Fibroblast of peridontal ligament (primary cell): ENCODE measurements at regions not wholly inside any gene's neighbourhood (a gene's known extent, or its start where the extent isn't known, plus 50 kb on each side); places are given as distances from the start of the nearest gene placed in this dataset.

Experiments
- DNase-seq: peaks from one replicate; pipeline ENCODE4 v3.0.0-alpha.2; 2010; ENCODE audit errors: extremely low read depth

DNA sequence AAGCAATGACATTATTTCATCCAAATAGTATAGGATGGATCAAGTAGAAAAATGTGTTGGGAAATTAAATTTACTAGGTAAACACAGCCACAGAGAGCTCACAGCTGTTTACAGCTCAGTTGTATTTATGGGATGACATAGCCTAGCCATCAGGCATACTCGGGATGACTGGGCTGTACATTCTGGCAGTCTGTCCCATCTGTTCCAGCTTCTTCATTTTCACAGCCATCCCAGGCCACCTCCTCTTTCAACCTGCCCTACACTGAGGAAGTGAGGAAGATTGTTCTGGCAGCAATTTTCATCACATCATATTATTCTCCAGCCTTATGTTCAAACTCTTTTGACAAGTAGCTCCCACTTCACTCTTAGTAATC is 98.4 kb upstream of the PFN2 start:
- DNase-seq: no peak

DNA sequence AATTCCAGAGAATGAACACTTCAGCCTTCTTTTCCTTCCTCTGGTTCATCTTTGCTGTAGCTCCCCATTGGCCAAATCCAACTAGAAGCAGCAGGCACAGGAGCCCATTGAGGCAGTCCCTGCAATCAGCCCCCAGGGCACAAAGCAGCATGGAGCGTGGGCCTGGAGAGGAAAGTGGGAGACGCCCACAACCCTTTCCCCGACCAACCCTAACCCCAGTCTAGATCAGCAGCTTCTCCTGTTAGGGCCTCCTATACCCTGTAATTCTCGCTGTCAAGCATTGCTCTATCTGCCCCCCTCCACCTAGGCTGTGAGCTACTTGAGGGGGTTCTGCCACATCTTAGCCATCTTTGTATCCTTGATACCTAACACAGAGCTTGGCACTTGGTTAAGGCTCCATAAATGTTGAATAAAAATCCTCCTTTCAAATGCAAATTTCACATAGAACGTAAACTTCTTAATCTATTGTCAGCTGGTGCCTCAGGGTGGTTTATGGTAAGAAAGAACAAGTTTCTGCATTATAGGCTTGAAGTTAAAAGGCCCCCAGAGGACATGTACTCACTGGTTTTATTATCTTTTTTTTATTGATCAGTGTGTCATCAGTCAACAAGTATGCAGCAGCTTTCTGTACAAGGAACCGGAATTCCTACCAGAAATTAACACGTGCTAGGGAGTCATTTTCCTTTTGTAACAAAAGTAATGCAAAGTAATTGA is 97.9 kb upstream of the PFN2 start:
- DNase-seq: no peak

DNA sequence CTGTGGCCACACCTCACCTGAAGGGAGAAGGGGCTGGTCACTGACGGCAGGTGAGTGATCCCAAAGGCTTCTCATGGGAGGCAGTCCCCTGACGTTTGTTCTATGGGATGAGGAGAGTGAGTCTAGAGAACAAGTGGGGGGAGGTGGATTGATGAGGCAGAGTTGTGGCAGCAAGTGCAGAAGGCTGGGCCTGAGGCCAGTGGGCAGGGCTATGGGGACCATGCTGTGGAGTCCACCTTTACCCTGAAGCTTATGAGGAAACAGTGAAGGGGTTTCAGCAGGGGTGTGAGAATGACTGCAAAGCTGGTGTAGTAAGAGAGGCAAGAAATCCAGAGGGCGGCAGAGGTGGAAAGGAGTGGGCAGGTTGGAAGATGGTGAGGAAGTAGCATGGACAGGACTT is 96.9 kb upstream of the PFN2 start:
- DNase-seq: no peak

DNA sequence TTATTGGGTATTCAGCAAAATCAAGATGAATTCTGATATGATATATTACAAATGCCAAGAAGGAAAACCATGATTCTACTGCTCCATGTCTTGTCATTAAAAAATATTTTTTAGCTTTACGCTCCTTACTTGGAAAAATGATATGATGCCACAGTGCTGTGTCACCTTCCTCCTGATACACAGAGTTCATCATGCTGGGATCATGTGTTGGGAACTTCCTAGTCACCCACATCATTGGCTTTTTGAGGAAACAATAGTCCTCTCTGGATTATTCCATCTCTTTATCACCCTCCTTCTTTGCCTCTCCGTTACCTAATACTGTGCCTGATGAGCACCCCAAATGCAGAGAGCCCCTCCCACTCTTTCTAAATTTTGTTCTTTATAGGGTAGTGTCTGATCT is 94.3 kb upstream of the PFN2 start:
- no peak for DNase-seq

DNA sequence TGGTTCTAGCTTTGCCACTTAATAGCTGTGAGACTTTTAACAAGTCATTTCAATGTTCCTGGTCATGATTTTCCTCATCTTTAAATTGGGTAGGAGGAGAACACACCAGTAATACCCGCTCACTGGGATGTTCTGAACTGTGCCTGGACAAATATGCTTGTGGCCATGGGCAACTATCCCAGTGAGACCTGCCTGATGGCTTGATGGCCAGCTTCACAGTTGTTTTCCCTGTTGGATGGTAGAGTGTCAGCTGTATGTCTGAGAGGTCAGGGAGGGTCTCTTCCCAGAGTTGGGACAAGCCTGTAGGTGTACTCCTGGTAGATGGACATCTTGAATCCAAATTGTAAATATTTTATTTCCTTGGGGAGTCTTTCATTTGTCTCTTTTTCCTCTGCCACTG is 92.5 kb upstream of the PFN2 start:
- no peak for DNase-seq

DNA sequence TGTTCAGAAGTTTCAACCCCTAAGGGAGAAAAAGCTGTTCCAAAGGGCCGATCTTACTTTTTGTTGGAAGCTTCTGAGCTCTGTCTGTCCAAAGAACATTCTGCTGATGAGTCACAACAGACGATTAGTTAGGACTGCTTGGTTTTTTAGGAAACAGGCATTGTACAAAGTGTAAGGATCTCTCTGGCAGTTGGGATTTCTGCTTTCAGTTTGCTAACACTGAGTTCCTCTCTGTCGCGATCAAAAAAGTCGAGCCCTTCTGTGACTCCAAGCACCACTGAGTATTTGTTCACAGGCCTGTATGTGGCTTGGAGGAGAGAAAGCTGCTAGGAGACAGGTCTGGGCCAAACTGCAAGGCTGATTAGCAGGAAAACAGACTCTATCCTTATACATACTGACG is 91.8 kb upstream of the PFN2 start:
- peak; percentile 94 for DNase-seq

DNA sequence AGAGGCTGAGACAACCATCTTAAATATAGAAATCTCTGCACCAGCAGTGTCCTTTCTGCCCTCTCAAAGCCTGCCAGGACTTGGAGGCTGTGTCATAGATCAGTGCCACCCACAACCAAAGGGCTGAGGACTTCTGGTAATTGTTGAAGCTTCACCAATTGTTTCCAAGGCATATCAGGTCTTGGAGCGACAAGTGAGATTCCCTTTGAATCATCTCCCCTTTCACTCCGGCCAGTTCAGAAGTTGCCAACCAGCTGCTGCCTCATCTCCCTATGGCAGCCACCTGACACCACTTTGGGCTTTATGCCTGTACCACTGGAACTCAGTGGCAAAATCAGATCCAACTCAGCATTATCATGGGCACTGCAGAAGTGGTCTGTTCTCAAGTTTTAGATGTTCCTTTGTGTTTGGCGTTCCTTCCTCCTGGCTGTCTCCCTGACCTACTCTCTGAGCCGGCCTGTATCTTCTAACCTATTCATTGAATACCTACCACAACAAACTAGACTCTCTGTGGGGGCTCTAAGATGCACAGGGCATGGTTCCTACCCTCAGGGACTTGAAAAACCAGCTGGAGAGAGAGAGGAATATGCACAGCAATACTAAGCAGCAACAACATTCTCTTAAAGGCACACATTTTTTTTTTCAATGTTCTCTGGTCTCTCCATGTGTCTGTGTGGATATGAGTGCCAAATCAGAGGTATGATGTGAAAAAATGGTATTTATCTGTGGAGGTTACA is 90.8 kb upstream of the PFN2 start:
- DNase-seq: no peak

DNA sequence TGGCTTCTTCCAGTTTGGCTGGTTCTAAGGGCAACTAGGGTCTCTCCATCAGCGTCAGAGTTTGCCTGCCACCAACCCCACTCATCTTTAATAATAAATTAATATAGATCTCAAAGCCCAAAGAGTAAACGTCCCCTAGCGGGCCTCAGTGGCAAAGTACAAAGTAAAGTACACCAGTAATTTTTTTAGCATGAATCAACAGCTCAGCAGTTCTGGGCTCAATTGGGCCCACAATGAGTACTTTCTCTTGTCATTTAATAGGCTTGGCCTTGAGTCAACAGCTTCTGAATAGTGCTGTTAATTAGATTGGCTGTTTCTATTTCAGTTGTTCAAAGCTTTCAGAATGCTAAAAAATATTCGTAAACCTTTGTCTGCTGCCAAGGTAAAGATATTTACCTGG is 89.0 kb upstream of the PFN2 start:
- DNase-seq: no peak

DNA sequence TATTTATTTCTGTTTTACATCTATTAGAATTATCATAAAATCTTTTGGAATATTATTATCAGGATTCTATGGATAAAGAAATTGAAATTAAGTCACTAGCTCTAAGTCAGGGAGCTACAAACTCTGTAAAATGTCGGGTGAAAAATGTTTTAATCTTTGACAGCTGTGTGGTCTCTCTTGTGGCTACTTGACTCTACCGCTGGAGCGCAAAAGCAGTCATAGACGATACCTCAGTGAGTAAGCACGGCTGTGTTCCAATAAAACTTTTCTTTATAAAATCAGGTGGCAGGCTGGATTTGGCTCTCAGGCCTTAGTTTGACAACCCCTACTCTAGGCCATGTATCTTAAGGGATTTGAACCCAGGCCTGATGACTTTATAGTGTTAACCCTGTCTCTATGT is 88.5 kb upstream of the PFN2 start:
- no peak for DNase-seq

DNA sequence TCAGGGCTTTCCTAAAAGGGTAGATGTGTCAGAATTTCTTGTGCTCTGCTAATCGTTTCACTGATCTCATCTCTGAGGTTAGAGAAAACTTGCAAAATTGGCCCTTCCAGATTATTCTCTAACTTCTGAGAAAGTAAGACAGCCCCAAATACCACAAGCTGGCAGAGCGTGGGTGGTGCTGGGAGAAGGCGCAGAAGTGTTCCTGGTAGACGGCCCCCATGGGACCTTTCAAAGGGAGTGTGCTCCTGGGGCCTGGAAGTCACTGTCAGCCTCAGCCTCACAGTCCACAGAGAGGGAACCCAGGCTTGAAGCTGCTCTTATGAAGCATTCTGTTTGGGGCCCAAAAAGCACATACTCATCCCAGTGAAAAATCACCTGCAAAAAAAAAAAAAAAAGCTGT is 86.5 kb upstream of the PFN2 start:
- no peak for DNase-seq

DNA sequence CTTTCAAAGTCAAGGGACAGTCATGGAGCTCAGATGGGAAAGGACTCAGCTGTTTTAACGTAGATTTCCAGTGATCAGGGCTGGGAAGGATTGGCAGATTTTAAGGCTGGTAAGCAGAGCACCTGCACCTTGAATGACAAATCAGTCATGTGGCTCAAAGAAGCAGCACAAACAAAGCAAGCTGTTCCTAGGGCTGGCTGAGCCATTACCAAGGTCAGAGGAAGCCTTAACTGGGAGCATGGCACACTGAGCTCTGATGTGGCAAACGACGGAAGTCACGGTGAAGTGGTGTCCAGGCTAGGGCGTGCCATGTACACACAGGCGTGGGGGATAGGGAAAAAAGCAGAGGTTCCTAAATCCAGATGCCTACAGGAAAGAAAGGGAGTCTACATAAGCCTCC is 84.6 kb upstream of the PFN2 start:
- DNase-seq: no peak

DNA sequence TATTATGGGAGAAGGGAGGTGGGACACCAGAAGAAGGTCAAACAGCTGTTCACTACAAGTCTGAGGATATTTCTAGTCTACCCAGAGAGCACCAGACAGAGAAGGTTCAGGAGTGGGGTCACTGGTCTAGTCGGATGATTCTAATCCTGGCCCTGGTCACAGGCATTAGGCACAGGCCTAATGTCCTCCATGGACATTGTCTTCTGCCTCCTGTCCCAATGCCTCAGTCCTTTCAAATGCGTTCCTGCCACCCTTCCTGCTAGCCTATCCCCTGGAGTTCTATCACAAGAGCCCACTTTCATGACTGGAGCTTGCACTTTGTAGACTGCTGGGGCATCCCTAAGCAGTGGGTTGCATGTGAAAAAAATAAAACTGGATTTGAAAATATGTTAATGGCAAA is 83.9 kb upstream of the PFN2 start:
- no peak for DNase-seq

DNA sequence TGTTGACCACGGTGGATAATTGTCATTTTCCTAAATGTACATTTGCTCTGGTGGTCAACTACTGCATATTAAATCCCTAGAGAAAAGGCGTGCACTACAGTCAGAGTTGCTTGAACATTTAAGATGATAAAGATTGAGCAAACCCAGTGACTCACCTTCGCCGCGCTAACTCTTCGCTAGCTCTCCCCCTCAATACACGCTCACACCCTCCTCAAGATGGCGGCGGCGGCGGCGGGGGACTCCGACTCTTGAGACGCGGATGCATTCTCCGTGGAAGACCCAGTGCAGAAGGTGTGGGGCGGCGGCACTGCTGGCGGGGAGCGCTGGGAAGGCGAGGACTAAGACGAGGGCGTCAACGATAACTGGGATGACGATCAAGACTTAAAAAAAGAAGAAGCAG is 79.8 kb upstream of the PFN2 start:
- DNase-seq: no peak

DNA sequence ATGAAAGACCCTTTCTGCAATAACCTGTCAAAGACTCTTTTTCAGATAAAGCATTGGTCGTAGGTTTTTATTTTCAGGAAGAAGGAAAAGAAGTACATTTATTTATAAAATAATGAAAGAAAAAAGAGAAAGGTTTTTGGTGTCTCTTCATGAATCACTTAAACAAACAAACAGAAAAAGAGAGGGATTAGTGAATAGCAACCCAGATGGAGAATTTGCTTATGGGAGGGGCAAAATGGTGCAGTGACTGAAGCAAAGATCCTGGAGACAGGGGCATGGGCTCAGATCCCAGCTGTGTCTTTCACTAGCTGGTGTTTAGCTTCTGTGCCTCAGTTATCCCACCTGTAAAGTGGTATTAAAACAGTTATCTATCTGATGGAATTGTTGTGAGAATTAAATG is 78.6 kb upstream of the PFN2 start:
- peak; percentile 52 for DNase-seq

DNA sequence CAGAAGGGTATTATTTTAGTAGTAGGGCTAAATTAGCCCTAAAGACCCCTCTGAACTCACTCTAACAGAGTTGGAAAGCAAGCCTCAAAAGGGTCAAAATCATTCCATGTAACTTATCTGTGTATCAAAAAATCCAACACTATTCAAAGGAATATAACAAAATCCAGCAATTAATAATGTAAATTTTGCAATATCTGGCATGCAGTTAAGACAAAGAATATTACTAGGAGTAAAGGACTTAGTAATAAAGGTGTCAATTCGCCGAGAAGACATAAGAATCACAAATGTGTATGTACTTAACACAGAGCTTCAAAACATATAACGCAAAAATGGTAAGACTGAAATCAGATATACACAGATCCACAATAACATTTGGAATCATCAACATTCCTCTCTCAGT is 71.2 kb upstream of the PFN2 start:
- no peak for DNase-seq

DNA sequence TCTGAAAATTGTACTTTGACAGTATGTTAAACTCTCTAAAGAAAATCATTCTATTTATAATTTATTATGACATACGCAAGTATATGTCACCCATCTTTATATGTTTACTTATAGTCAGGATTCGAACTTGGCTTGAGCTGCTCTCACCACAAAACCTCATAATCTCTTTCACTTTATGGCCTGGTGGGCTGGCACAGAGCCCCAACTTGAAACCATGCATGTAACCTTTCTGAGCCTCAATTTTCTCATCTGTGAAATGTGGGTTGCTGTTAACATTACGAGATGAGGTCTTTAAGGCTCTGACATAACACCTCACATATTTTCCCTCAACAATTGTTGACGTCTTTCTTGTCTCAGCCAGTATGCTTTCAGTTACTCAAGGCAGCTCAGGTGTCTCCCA is 69.4 kb upstream of the PFN2 start:
- DNase-seq: no peak

DNA sequence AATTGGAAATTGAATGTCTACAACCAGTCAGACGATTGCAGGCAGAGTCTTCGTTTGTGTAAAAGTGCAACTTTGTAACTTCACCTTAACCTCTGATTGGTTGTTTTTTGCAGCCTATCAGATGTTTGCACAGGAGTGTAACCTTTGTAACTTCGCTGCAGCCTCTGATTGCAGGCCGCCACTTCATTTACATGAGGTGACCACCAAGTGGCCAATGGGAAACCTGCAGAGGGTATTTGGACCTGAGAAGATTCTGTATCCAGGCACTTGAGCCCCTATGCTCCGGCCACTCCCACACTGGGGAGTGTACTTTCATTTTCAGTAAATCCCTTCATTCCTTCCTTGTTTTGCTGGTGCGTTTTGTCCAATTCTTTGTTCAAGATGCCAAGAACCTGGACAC is 68.1 kb upstream of the PFN2 start:
- no peak for DNase-seq

DNA sequence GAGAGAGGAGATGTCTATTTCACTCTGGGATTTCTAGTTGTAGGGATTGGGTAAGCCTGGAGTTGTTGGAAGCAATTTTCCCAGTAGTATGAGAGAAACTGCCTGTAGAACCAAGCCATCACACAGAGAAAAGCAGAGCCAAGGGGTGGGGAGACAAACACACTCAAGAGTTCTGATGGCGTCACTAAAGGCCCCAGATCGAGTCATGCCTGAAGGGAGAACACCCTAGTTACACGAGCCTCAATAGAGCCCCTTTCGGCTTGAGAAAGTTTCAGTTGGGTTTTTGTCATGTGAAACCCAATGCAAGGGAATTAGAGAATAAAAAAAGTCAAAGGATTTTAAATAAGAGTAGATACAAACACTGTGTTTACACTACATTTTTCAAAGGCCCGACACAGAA is 66.1 kb upstream of the PFN2 start:
- DNase-seq: no peak

DNA sequence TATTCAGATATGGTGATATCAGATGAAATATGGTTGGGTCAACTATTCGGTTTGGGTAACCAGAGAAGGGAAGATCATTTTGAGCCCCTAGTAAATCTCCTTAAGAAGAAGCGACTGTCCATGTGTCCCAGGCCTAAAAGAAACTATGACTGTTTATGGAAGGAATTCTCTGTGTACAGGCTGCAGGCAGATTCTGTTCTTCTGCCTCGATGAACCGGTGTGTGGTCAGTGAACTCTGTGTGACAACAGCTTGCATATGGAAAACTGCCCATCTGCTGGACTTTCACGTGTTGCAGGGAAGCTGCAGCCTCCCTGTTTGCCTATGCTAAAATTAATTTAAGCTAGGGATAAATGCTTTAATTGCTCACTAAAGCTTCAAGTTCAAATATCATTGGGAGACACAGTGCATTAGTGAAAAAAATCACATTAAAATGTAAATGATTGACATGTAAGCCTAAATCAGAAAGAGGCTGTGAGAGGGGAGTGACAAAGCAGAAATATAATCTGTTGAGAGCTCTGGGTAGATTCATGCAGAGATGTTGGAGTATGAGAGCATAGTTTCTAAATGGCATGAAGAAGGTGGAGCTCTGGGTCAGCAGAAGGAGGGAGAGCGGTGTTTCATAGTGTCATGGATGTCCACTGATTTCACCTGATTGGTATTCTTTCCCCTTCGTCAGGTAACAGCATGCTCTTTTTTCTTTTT is 65.4 kb upstream of the PFN2 start:
- no peak for DNase-seq

DNA sequence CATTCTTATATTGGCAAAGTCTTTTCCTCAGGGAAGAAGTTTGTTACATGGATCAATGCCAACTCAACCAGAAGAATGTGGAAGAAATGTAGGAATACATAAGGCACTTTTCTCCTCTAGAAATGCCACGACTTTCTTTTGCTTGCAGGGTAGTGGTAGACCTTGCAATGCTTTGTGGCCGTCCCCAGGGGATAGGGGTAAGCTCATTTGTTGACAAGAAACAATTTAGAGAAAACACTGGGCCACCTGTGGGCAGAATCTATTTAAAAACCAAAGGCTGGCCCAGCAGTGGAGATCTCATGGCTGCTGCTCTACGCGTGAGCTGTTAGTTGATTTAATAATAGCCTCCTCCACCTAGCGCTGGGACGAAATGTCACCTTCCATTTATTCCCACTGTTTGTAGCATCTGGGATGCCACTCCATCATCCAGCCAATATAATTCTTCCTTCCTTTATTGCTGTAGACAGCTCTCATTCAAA is 64.6 kb upstream of the PFN2 start:
- peak; percentile 65 for DNase-seq

DNA sequence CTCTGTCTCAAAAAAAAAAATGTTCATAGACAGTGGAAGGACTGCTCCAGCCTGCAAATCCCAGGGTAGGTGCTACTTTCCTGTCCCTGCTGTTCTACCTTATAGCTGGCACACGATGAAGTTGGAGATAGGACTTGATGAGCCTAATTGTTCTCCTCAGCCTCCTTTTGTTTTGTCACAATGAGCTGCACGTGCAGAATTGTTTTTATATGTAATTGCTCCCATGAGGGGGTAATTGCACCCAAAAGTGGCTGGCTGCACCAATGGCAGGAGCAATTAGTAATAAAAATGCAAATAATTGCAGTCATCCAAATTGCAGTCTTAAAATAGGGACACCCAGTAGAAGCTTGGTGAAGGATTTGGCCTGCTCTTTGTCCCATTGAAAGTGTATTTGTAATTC is 63.0 kb upstream of the PFN2 start:
- no peak for DNase-seq

DNA sequence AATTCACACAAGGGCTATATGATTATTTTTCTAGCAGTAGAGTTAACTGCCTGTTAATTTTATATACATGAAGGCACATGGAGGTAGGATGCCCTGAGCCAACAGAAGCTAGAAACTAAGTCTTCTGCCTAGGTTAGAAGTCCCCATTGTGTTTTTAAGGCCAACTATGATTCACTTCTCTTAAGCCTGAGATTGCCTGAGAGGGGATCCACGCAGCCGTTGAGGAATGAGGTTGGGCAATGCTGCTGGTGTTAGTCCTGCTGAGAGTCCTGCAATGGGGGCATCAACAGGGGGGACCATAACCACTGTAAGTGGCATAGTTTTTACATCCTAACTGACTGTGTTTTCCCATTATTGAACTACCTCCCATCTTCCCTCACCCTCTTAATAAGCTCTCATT is 60.1 kb upstream of the PFN2 start:
- DNase-seq: no peak

DNA sequence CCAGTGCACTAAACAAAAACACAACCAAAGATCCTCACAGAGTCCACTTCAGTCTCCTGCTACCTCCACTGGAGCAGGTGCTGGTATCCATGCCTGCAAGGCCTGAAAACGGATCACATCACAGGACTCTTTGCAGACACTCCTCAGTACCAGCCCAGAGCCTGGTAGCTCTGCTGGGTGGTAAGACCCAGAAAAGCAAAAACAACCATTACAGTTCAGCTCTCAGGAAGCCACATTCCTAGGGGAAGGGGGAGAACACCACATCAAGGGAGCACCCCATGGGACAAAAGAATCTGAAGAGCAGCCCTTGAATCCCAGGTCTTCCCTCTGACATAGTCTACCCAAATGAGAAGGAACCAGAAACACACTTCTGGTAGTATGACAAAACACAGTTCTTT is 52.5 kb upstream of the PFN2 start:
- no peak for DNase-seq
